SH-SY5Y (cell line): ENCODE measurements at regions not wholly inside any gene's neighbourhood (a gene's known extent, or its start where the extent isn't known, plus 50 kb on each side); places are given as distances from the start of the nearest gene placed in this dataset.

Source experiments
- GATA2 ChIP-seq: IDR thresholded peaks from 2 replicates; pipeline ENCODE4 v1.6.1; 2011; ENCODE audit warnings: mild to moderate bottlenecking, low read depth, low read length
- GATA3 ChIP-seq: IDR thresholded peaks from 2 replicates; pipeline ENCODE4 v1.6.1; 2011; ENCODE audit warnings: low read depth, mild to moderate bottlenecking, low read length, moderate library complexity

- no peak for TF ChIP-seq GATA3
- TF ChIP-seq GATA2, result no peak
These were observed 97.3 kb downstream of the ANKRD60 start for GRCh38 chr20:58131151-58131550.

- no peak for TF ChIP-seq GATA3
- no peak for TF ChIP-seq GATA2
These were observed 97.9 kb downstream of the ANKRD60 start for GRCh38 chr20:58130581-58130980.

- no peak for TF ChIP-seq GATA3
- no peak for TF ChIP-seq GATA2
These were observed 98.3 kb downstream of the ANKRD60 start for GRCh38 chr20:58130156-58130555.

- no peak for TF ChIP-seq GATA2
- TF ChIP-seq GATA3, result no peak
These were observed 98.7 kb downstream of the ANKRD60 start for GRCh38 chr20:58129721-58130151.

- TF ChIP-seq GATA3 (no peak), GATA2 (no peak)
These were observed 99.5 kb downstream of the ANKRD60 start for GRCh38 chr20:58128635-58129625.

- no peak for TF ChIP-seq GATA2
- TF ChIP-seq GATA3, result no peak
These were observed 100.7 kb downstream of the ANKRD60 start for GRCh38 chr20:58127701-58128111.

GRCh38 chr20:58125726-58126125, 102.7 kb downstream of the ANKRD60 start:
- TF ChIP-seq GATA2 (no peak), GATA3 (no peak)

GRCh38 chr20:58117944-58118343, 110.5 kb downstream of the ANKRD60 start:
- no peak for TF ChIP-seq GATA2

GRCh38 chr20:58116505-58116904, 111.9 kb downstream of the ANKRD60 start:
- no peak for TF ChIP-seq GATA2
- no peak for TF ChIP-seq GATA3

GRCh38 chr20:58113716-58114115, 114.7 kb downstream of the ANKRD60 start:
- TF ChIP-seq GATA3, result no peak
- no peak for TF ChIP-seq GATA2

GRCh38 chr20:58112017-58112781, 116.3 kb downstream of the ANKRD60 start:
- TF ChIP-seq GATA2 (no peak), GATA3 (no peak)

GRCh38 chr20:58111310-58112016, 117.0 kb downstream of the ANKRD60 start:
- TF ChIP-seq GATA2 (no peak), GATA3 (no peak)

GRCh38 chr20:58109918-58110635, 118.4 kb downstream of the ANKRD60 start:
- TF ChIP-seq GATA2 (no peak), GATA3 (no peak)

- TF ChIP-seq GATA3 (no peak), GATA2 (no peak)
These were observed 119.2 kb downstream of the ANKRD60 start for GRCh38 chr20:58109126-58109880.
